OCI-LY3 (cell line): ENCODE measurements at regions not wholly inside any gene's neighbourhood (a gene's known extent, or its start where the extent isn't known, plus 50 kb on each side); places are given as distances from the start of the nearest gene placed in this dataset.

Source experiments
- H2AFZ ChIP-seq: fragments of 200-600, 300-600 bp; shearing (Covaris generic); 2 replicates; pipeline ENCODE4 v1.6.0; 2014; ENCODE audit warnings: antibody characterized with exemption, low read depth, low read length
- H3K27ac ChIP-seq: fragments of 200-600, 300-600 bp; sonication (generic); 2 replicates; pipeline ENCODE4 v1.5.1; 2014; ENCODE audit warnings: mild to moderate bottlenecking, low read length, moderate library complexity, mixed read lengths
- H3K27me3 ChIP-seq: fragments of 200-600, 300-600 bp; sonication (generic); 2 replicates; pipeline ENCODE4 v1.6.1; 2014; ENCODE audit warnings: low read depth, low read length, mixed read lengths
- H3K36me3 ChIP-seq: fragments of 200-600, 300-600 bp; sonication (generic); replicated peaks from 2 replicates; pipeline ENCODE3; 2014; ENCODE audit warnings: low read depth, low read length, mixed read lengths
- H3K4me1 ChIP-seq: fragments of 300-600, 200-600 bp; sonication (generic); 2 replicates; pipeline ENCODE4 v1.6.1; 2014; ENCODE audit warnings: low read length, mixed read lengths
- H3K4me2 ChIP-seq: fragments of 200-600, 300-600 bp; sonication (generic); 2 replicates; pipeline ENCODE4 v1.6.1; 2014; ENCODE audit warnings: low read length, mixed read lengths
- H3K4me3 ChIP-seq: fragments of 300-600, 200-600 bp; sonication (generic); 2 replicates; pipeline ENCODE4 v1.5.1; 2014; ENCODE audit warnings: antibody characterized with exemption, mild to moderate bottlenecking, low read length, moderate library complexity
- H3K79me2 ChIP-seq: fragments of 300-600, 200-600 bp; shearing (Covaris generic); 2 replicates; pipeline ENCODE4 v1.6.1; 2014; ENCODE audit warnings: mild to moderate bottlenecking, low read length, mixed read lengths
- H3K9ac ChIP-seq: fragments of 300-600, 200-600 bp; shearing (Covaris generic); 2 replicates; pipeline ENCODE4 v1.6.0; 2014; ENCODE audit warnings: mild to moderate bottlenecking, low read length, moderate library complexity
- H3K9me3 ChIP-seq: fragments of 200-600, 300-600 bp; shearing (Covaris generic); 2 replicates; pipeline ENCODE4 v1.6.1; 2014; ENCODE audit warnings: low read length, mixed read lengths; ENCODE audit not compliant: insufficient read depth
- H4K20me1 ChIP-seq: fragments of 200-600, 300-600 bp; sonication (generic); 2 replicates; pipeline ENCODE4 v1.6.1; 2016; ENCODE audit warnings: low read length, mixed read lengths; ENCODE audit not compliant: insufficient read depth
- CTCF ChIP-seq: fragments of 200-600, 300-600 bp; sonication (generic); IDR thresholded peaks from 2 replicates; pipeline ENCODE4 v1.5.1; 2014; ENCODE audit warnings: antibody characterized with exemption, low read length, low read depth
- EZH2phosphoT487 ChIP-seq: fragments of 200-600 bp; shearing (Covaris generic); IDR thresholded peaks from 2 replicates; pipeline ENCODE4 v1.6.1; 2018; ENCODE audit warnings: antibody characterized with exemption, mixed run types, low read depth

DNA sequence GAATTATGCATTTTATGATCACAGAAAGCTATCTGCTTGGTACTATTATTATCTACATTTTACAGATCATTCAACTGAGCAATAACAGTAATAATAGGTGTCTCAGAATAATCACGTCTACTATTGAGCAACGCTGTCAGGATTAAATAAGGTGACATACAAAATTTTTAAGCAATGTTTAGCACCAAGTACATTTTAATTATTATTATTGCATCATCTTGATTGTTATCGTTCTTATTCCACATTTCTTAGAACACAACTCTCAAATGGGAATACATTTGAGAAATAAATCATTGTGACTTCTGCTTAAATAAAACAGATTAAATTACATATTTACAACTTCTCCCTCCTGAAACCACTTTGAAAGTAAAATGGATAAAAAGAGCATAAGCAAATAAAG, 1083.5 kb upstream of the ADGRL3 start:
- Histone ChIP-seq H3K27me3 (no peaks in the 10 kb centered on the region), H3K36me3 (no peaks in the 10 kb centered on the region), H4K20me1 (no peaks in the 10 kb centered on the region), H3K79me2 (no peaks in the 10 kb centered on the region), H3K9ac (no peak overlapping the region), H3K4me1 (no peaks in the 10 kb centered on the region), H3K4me3 (no peak overlapping the region), H3K4me2 (no peak overlapping the region), H2AFZ (no peak overlapping the region), H3K27ac (no peak overlapping the region), H3K9me3 (no peaks in the 10 kb centered on the region)
- TF ChIP-seq CTCF (no peak), EZH2phosphoT487 (no peak)

- Histone ChIP-seq H3K79me2 (no peaks in the 10 kb centered on the region), H3K9ac (no peak overlapping the region), H3K4me2 (no peak overlapping the region), H3K9me3 (no peaks in the 10 kb centered on the region), H3K4me1 (no peaks in the 10 kb centered on the region), H3K27ac (no peak overlapping the region), H3K4me3 (no peak overlapping the region), H4K20me1 (no peaks in the 10 kb centered on the region), H3K36me3 (no peaks in the 10 kb centered on the region), H3K27me3 (no peaks in the 10 kb centered on the region), H2AFZ (no peak overlapping the region)
- TF ChIP-seq EZH2phosphoT487 (no peak), CTCF (no peak)
These were observed 1082.3 kb upstream of the ADGRL3 start for GRCh38 chr4:60117726-60118323.

DNA sequence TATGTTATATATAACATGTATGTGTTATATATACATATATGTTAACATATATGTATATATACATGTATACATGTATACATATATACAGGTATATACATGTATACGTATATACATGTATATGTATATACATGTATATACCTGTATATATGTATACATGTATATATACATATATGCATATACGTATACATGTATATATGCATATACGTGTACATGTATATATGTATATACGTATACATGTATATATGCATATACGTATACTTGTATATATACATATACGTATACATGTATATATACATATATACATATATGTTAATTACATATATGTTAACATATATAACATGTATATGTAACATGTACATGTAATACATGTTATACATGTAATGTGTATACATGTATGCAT, 1077.3 kb upstream of the ADGRL3 start:
- H3K27me3 ChIP-seq: no peaks in the 10 kb centered on the region
- TF ChIP-seq CTCF (no peak), EZH2phosphoT487 (no peak)
- H3K4me1 ChIP-seq: no peaks in the 10 kb centered on the region
- H3K4me2 ChIP-seq: no peak overlapping the region
- no peak overlapping the region for H2AFZ ChIP-seq
- no peak overlapping the region for H3K4me3 ChIP-seq
- no peaks in the 10 kb centered on the region for H3K36me3 ChIP-seq
- H3K27ac ChIP-seq: no peak overlapping the region
- H3K9me3 ChIP-seq: no peaks in the 10 kb centered on the region
- no peak overlapping the region for H3K9ac ChIP-seq
- H3K79me2 ChIP-seq: no peaks in the 10 kb centered on the region
- H4K20me1 ChIP-seq: no peaks in the 10 kb centered on the region

- Histone ChIP-seq H2AFZ (no peak overlapping the region), H3K4me3 (no peak overlapping the region), H3K4me2 (no peak overlapping the region), H4K20me1 (no peaks in the 10 kb centered on the region), H3K9ac (no peak overlapping the region), H3K4me1 (no peaks in the 10 kb centered on the region), H3K27me3 (no peaks in the 10 kb centered on the region), H3K9me3 (no peaks in the 10 kb centered on the region), H3K27ac (no peak overlapping the region), H3K36me3 (no peaks in the 10 kb centered on the region), H3K79me2 (no peaks in the 10 kb centered on the region)
- TF ChIP-seq CTCF (no peak), EZH2phosphoT487 (no peak)
These were observed 1071.2 kb upstream of the ADGRL3 start for GRCh38 chr4:60128888-60129287.
